ENCODE measurements at regions not wholly inside any gene's neighbourhood (a gene's known extent, or its start where the extent isn't known, plus 50 kb on each side); places are given as distances from the start of the nearest gene placed in this dataset.
"Not testable (repeated sequence)": the region's sequence is repeated elsewhere in the genome, so short reads cannot be mapped to it uniquely, and the experiment has no call there.

DNA sequence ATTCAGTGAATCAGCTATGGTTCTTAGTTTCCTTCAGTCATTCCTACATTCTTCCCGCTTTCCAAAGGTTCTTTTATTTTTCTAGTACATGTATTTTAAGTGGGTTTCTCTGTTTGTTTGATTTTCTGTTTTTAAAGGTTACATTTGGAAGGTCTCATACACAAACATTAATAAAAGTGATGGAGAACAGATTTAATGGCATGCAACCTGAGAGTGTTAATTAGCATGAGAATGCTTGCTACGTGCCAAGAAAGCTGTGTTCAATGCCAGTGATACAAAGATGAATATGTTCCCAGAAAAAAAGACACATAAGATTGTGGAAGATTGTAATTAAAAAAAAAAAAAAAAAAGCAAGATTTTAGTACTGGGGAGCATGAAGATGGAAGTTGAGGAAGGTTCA is 61.8 kb upstream of the CDC42EP3 start:
- H3K4me1 Mint-ChIP-seq: peaks cover 16 to 18% of the 10 kb centered on the region in 2 experiments
- Histone ChIP-seq H3K4me2 (ENCODE audit: insufficient read depth, insufficient read length, low read length) (no peak overlapping the region), H3K4me1 (ENCODE audit: insufficient read depth, low read length) (no peaks in the 10 kb centered on the region), H3K23me2 (ENCODE audit: insufficient read length, low read depth, low read length, poor library complexity, severe bottlenecking) (no peaks in the 10 kb centered on the region), H2AFZ (ENCODE audit: low read length) (no peak overlapping the region), H3K79me1 (ENCODE audit: insufficient read depth, low read depth, low read length, poor library complexity, severe bottlenecking) (no peaks in the 10 kb centered on the region), H3K9ac (ENCODE audit: extremely low read depth, insufficient read length, low read length) (no peak overlapping the region), H3T11ph (ENCODE audit: low read length) (no peak overlapping the region), H3K14ac (ENCODE audit: insufficient read depth, low read length) (no peak overlapping the region), H3K4ac (ENCODE audit: low read depth, low read length) (no peak overlapping the region), H4K20me1 (ENCODE audit: control insufficient read depth, insufficient read depth, insufficient read length) (no peaks in the 10 kb centered on the region), H3K18ac (ENCODE audit: insufficient read length, low read depth, low read length) (no peak overlapping the region), H2BK5ac (ENCODE audit: insufficient read length, low read length) (no peak overlapping the region), H4K5ac (ENCODE audit: insufficient read length, low read depth, low read length) (no peak overlapping the region), H3K56ac (ENCODE audit: insufficient read length, low read depth, low read length) (no peak overlapping the region), H4K8ac (replicated peaks; ENCODE audit: insufficient read length, low read depth, low read length) (no peak overlapping the region), H3K79me2 (ENCODE audit: insufficient read depth, low read length) (no peaks in the 10 kb centered on the region), H3K27me3 (ENCODE audit: insufficient read depth, low read length) (no peaks in the 10 kb centered on the region), H2BK120ac (ENCODE audit: low read depth, low read length, poor library complexity, severe bottlenecking) (no peak overlapping the region), H2BK20ac (ENCODE audit: low read depth, low read length, poor library complexity, severe bottlenecking) (no peak overlapping the region), H4K91ac (ENCODE audit: insufficient read length, low read depth, low read length) (no peak overlapping the region), H2AK5ac (ENCODE audit: insufficient read length, low read length) (no peak overlapping the region), H2BK15ac (ENCODE audit: low read depth, low read length) (no peak overlapping the region), H3K27ac (ENCODE audit: insufficient read length, low read depth, low read length) (no peak overlapping the region), H3K23ac (ENCODE audit: insufficient read length, low read depth, low read length) (no peak overlapping the region), H3K9me3 (ENCODE audit: control insufficient read depth, low read depth, low read length) (no peaks in the 10 kb centered on the region), H2BK12ac (ENCODE audit: insufficient read length, low read depth, low read length) (no peak overlapping the region)
- no peaks in the 10 kb centered on the region for H3K27me3 Mint-ChIP-seq (ENCODE audit: low read depth)
- no peak for DNase-seq
- H3K4me3 Mint-ChIP-seq: no peak overlapping the region
- H3K36me3 Mint-ChIP-seq (ENCODE audit: insufficient read depth in 1 of 3, low read depth in 3 of 3): no peaks in the 10 kb centered on the region
- H3K9me3 Mint-ChIP-seq: no peaks in the 10 kb centered on the region
- no CpG with 5 or more reads among the region's 2 CpGs for WGBS (ENCODE audit: extremely low coverage, insufficient read length, low lambda C conversion rate)
- no peak overlapping the region for H3K27ac Mint-ChIP-seq
- TF ChIP-seq, protein P1, sequence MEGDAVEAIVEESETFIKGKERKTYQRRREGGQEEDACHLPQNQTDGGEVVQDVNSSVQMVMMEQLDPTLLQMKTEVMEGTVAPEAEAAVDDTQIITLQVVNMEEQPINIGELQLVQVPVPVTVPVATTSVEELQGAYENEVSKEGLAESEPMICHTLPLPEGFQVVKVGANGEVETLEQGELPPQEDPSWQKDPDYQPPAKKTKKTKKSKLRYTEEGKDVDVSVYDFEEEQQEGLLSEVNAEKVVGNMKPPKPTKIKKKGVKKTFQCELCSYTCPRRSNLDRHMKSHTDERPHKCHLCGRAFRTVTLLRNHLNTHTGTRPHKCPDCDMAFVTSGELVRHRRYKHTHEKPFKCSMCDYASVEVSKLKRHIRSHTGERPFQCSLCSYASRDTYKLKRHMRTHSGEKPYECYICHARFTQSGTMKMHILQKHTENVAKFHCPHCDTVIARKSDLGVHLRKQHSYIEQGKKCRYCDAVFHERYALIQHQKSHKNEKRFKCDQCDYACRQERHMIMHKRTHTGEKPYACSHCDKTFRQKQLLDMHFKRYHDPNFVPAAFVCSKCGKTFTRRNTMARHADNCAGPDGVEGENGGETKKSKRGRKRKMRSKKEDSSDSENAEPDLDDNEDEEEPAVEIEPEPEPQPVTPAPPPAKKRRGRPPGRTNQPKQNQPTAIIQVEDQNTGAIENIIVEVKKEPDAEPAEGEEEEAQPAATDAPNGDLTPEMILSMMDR (conservative IDR thresholded peaks at IDR 0.05): no peak

- not testable (repeated sequence) for H3K27ac Mint-ChIP-seq; H3K23me2 ChIP-seq (ENCODE audit: insufficient read length, low read depth, low read length, poor library complexity, severe bottlenecking); H4K5ac ChIP-seq (ENCODE audit: insufficient read length, low read depth, low read length); H3K4me1 ChIP-seq (ENCODE audit: insufficient read depth, low read length); H3K27me3 Mint-ChIP-seq (ENCODE audit: low read depth); H2BK120ac ChIP-seq (ENCODE audit: low read depth, low read length, poor library complexity, severe bottlenecking); H4K8ac ChIP-seq (replicated peaks; ENCODE audit: insufficient read length, low read depth, low read length); H3K23ac ChIP-seq (ENCODE audit: insufficient read length, low read depth, low read length); H2BK20ac ChIP-seq (ENCODE audit: low read depth, low read length, poor library complexity, severe bottlenecking); H3K14ac ChIP-seq (ENCODE audit: insufficient read depth, low read length); H3K27ac ChIP-seq (ENCODE audit: insufficient read length, low read depth, low read length); H3K79me2 ChIP-seq (ENCODE audit: insufficient read depth, low read length); H2AK5ac ChIP-seq (ENCODE audit: insufficient read length, low read length); H3K4me2 ChIP-seq (ENCODE audit: insufficient read depth, insufficient read length, low read length); H3K9ac ChIP-seq (ENCODE audit: extremely low read depth, insufficient read length, low read length); H3K4me3 Mint-ChIP-seq; H2BK5ac ChIP-seq (ENCODE audit: insufficient read length, low read length); DNase-seq; H2AFZ ChIP-seq (ENCODE audit: low read length); H3K56ac ChIP-seq (ENCODE audit: insufficient read length, low read depth, low read length); H2BK12ac ChIP-seq (ENCODE audit: insufficient read length, low read depth, low read length); H3K18ac ChIP-seq (ENCODE audit: insufficient read length, low read depth, low read length); H4K20me1 ChIP-seq (ENCODE audit: control insufficient read depth, insufficient read depth, insufficient read length); H3K36me3 Mint-ChIP-seq (ENCODE audit: insufficient read depth in 1 of 3, low read depth in 3 of 3); H3K9me3 Mint-ChIP-seq; H2BK15ac ChIP-seq (ENCODE audit: low read depth, low read length); H3K79me1 ChIP-seq (ENCODE audit: insufficient read depth, low read depth, low read length, poor library complexity, severe bottlenecking); H4K91ac ChIP-seq (ENCODE audit: insufficient read length, low read depth, low read length); H3K9me3 ChIP-seq (ENCODE audit: control insufficient read depth, low read depth, low read length); H3T11ph ChIP-seq (ENCODE audit: low read length); H3K4ac ChIP-seq (ENCODE audit: low read depth, low read length); H3K27me3 ChIP-seq (ENCODE audit: insufficient read depth, low read length)
- peaks cover 20 to 22% of the 10 kb centered on the region in 2 experiments for H3K4me1 Mint-ChIP-seq
Observed at GRCh38 chr2:37733955-37734354, 62.5 kb upstream of the CDC42EP3 start.
